ENCODE measurements at regions not wholly inside any gene's neighbourhood (a gene's known extent, or its start where the extent isn't known, plus 50 kb on each side); places are given as distances from the start of the nearest gene placed in this dataset.

- no peaks in the 10 kb centered on the region for H3K4me1 Mint-ChIP-seq
- H3K4me3 Mint-ChIP-seq: no peak overlapping the region
- no peak for ATAC-seq
Measured at GRCh38 chr12:126224032-126224431, 1158.8 kb downstream of the AACS start.

More at GRCh38 chr12:126224032-126224431, 1158.8 kb downstream of the AACS start:
- no peaks in the 10 kb centered on the region for H3K27me3 ChIP-seq (ENCODE audit: insufficient read depth)
- no peaks in the 10 kb centered on the region for H3K79me2 ChIP-seq (replicated peaks; ENCODE audit: insufficient read depth)
- H2AFZ ChIP-seq: no peak overlapping the region
- peaks cover 91% of the 10 kb centered on the region for H3K9me3 Mint-ChIP-seq
- no peaks in the 10 kb centered on the region for H3K27me3 Mint-ChIP-seq (ENCODE audit: insufficient read depth, low read depth, poor library complexity)
- H3K4me1 ChIP-seq (ENCODE audit: insufficient read depth): no peaks in the 10 kb centered on the region
- peaks cover 28% of the 10 kb centered on the region; the same call in 2 of the 3 replicates for H3K36me3 Mint-ChIP-seq (ENCODE audit: low read depth)
- no peaks in the 10 kb centered on the region for H3F3A ChIP-seq (replicated peaks; ENCODE audit: low read depth)
- TF ChIP-seq EZH2 (IDR thresholded peaks at IDR 0.05; ENCODE audit: low read depth, unreplicated experiment): no peak
- no peak for TF ChIP-seq STAT1 (IDR thresholded peaks at IDR 0.05; ENCODE audit: unreplicated experiment)
- TF ChIP-seq EZH2phosphoT487 (IDR thresholded peaks at IDR 0.05; ENCODE audit: unreplicated experiment): no peak
- TF ChIP-seq ZNF462 (CRISPR knock-in tag; IDR thresholded peaks at IDR 0.05): no peak
- TF ChIP-seq REST (IDR thresholded peaks at IDR 0.05; ENCODE audit: unreplicated experiment): no peak
- TF ChIP-seq ETS1 (IDR thresholded peaks at IDR 0.05): no peak
- TF ChIP-seq CTCF (conservative IDR thresholded peaks at IDR 0.05; ENCODE audit: low read depth in 2 of 2): no peak
- no peak for TF ChIP-seq ZNF114 (CRISPR knock-in tag; IDR thresholded peaks at IDR 0.05)
- no peak for TF ChIP-seq POLR2AphosphoS5 (IDR thresholded peaks at IDR 0.05; ENCODE audit: low read depth)
- TF ChIP-seq ZNF331 (CRISPR knock-in tag; IDR thresholded peaks at IDR 0.05; ENCODE audit: low read depth): no peak
- TF ChIP-seq NANOG (IDR thresholded peaks at IDR 0.05; ENCODE audit: borderline replicate concordance): no peak
- TF ChIP-seq CREB1 (CRISPR knock-in tag; IDR thresholded peaks at IDR 0.05; ENCODE audit: low read depth): no peak
- no peak for TF ChIP-seq JUNB (IDR thresholded peaks at IDR 0.05; ENCODE audit: unreplicated experiment)
- no peak overlapping the region for H3K27ac Mint-ChIP-seq
- H3K9me2 ChIP-seq (ENCODE audit: insufficient read depth): 0 out of 2 replicates have a peak, but pooled peaks cover 4% of the 10 kb centered on the region
- H3K27ac ChIP-seq (ENCODE audit: low read depth): no peak overlapping the region
- no peaks in the 10 kb centered on the region for H4K20me1 ChIP-seq (replicated peaks; ENCODE audit: insufficient read depth)
- no peak overlapping the region for H3K4me3 ChIP-seq
- no peak for DNase-seq (ENCODE audit: low spot score)
- H3K4me2 ChIP-seq: no peak overlapping the region
- no peaks in the 10 kb centered on the region for H3K36me3 ChIP-seq (ENCODE audit: insufficient read depth)
